ENCODE measurements at regions not wholly inside any gene's neighbourhood (a gene's known extent, or its start where the extent isn't known, plus 50 kb on each side); places are given as distances from the start of the nearest gene placed in this dataset.

GRCh38 chr15:25510146-25510545 is 71.3 kb upstream of the UBE3A start:
- ATAC-seq (no peak), DNase-seq (ENCODE audit: low spot score) (no peak)

GRCh38 chr15:25509703-25510102 is 70.9 kb upstream of the UBE3A start:
- ATAC-seq (no peak), DNase-seq (ENCODE audit: low spot score) (no peak)

- peak; percentile 57 for ATAC-seq
- no peak for DNase-seq (ENCODE audit: low spot score)
Measured at GRCh38 chr15:25508369-25509002, 69.7 kb upstream of the UBE3A start.

- DNase-seq (ENCODE audit: low spot score) (no peak), ATAC-seq (no peak)
Measured at GRCh38 chr15:25504307-25504706, 65.5 kb upstream of the UBE3A start.

GRCh38 chr15:25501828-25502446 is 63.1 kb upstream of the UBE3A start:
- no peak for DNase-seq (ENCODE audit: low spot score)
- ATAC-seq: peak; percentile 85

- DNase-seq (ENCODE audit: low spot score) (no peak), ATAC-seq (no peak)
Measured at GRCh38 chr15:25498835-25499234, 60.0 kb upstream of the UBE3A start.

GRCh38 chr15:25497934-25498333 is 59.1 kb upstream of the UBE3A start:
- ATAC-seq: no peak
- DNase-seq (ENCODE audit: low spot score): no peak

GRCh38 chr15:25493823-25494526 is 55.2 kb upstream of the UBE3A start:
- DNase-seq (ENCODE audit: low spot score) (no peak), ATAC-seq (no peak)

- no peak for DNase-seq (ENCODE audit: low spot score)
- ATAC-seq: no peak
Measured at GRCh38 chr15:25492315-25492714, 53.5 kb upstream of the UBE3A start.

All from left lobe of liver (tissue), 2 donors.